Keratinocyte (primary cell): ENCODE measurements at regions not wholly inside any gene's neighbourhood (a gene's known extent, or its start where the extent isn't known, plus 50 kb on each side); places are given as distances from the start of the nearest gene placed in this dataset.

Experiments used
- DNase-seq: peaks from one replicate; pipeline ENCODE4 v3.0.0-alpha.2; 2011; ENCODE audit warnings: low read depth, missing footprints, low spot score
- FAIRE-seq: peaks from 2 replicates; lab custom pipeline; 2011; peaks lifted over from hg19 to GRCh38; lab: Jason Lieb, UNC
- H2AFZ ChIP-seq: 2 replicates; pipeline ENCODE4 v1.6.0; 2012; ENCODE audit warnings: low read length, control low read depth, inconsistent platforms; ENCODE audit not compliant: control insufficient read depth
- H3K27ac ChIP-seq: 2 replicates; pipeline ENCODE4 v1.5.1; 2011; ENCODE audit warnings: low read length; ENCODE audit not compliant: control insufficient read depth, insufficient read depth
- H3K27me3 ChIP-seq: 3 replicates; pipeline ENCODE4 v1.6.0; 2011; ENCODE audit warnings: low read length; ENCODE audit not compliant: control insufficient read depth, insufficient read depth; ENCODE audit errors: extremely low read depth
- H3K36me3 ChIP-seq, 2 experiments: 2 replicates in 1 of 2; 3 replicates in 1 of 2; pipeline ENCODE4 v1.5.1; 2011; ENCODE audit warnings: low read length in 2 of 2, mild to moderate bottlenecking in 1 of 2; ENCODE audit not compliant: control insufficient read depth in 2 of 2, insufficient read depth in 2 of 2; ENCODE audit errors: extremely low read depth in 1 of 2
- H3K4me1 ChIP-seq: 3 replicates; pipeline ENCODE4 v1.5.1; 2011; ENCODE audit warnings: low read length; ENCODE audit not compliant: control insufficient read depth, insufficient read depth; ENCODE audit errors: extremely low read depth
- H3K4me2 ChIP-seq: 3 replicates; pipeline ENCODE4 v1.6.0; 2011; ENCODE audit warnings: low read depth, low read length; ENCODE audit not compliant: control insufficient read depth, insufficient read depth; ENCODE audit errors: extremely low read depth
- H3K4me3 ChIP-seq, 3 experiments: fragments of 200-600 bp in 1 of 3; sonication (generic) in 1 of 3; 2 replicates in 2 of 3; 3 replicates in 1 of 3; pipeline ENCODE4 v1.5.1; 2011 to 2016; ENCODE audit warnings: low read length in 3 of 3, mild to moderate bottlenecking in 3 of 3, control low read depth in 2 of 3, inconsistent platforms in 1 of 3, low read depth in 1 of 3, mixed read lengths in 1 of 3, mixed run types in 1 of 3, moderate library complexity in 1 of 3; ENCODE audit not compliant: control insufficient read depth in 2 of 3, insufficient read depth in 2 of 3; ENCODE audit errors: extremely low read depth in 1 of 3
- H3K79me2 ChIP-seq: 2 replicates; pipeline ENCODE4 v1.6.0; 2012; ENCODE audit warnings: low read length; ENCODE audit not compliant: control insufficient read depth, insufficient read depth
- H3K9ac ChIP-seq: 3 replicates; pipeline ENCODE4 v1.6.0; 2011; ENCODE audit warnings: low read length; ENCODE audit not compliant: control insufficient read depth, insufficient read depth; ENCODE audit errors: extremely low read depth
- H3K9me1 ChIP-seq: 3 replicates; pipeline ENCODE4 v1.6.0; 2011; ENCODE audit warnings: low read length; ENCODE audit not compliant: control insufficient read depth, insufficient read depth; ENCODE audit errors: extremely low read depth
- H3K9me3 ChIP-seq: 2 replicates; pipeline ENCODE4 v1.5.1; 2012; ENCODE audit warnings: low read depth, low read length; ENCODE audit not compliant: control insufficient read depth
- H4K20me1 ChIP-seq: 3 replicates; pipeline ENCODE4 v1.6.0; 2011; ENCODE audit warnings: low read length; ENCODE audit not compliant: control insufficient read depth, insufficient read depth; ENCODE audit errors: extremely low read depth
- CTCF ChIP-seq, 3 experiments: IDR thresholded peaks in 1 of 3; conservative IDR thresholded peaks in 1 of 3; optimal IDR thresholded peaks in 1 of 3; 2 replicates in 2 of 3; 3 replicates in 1 of 3; pipeline versions ENCODE3 to v1.5.1; 2011; ENCODE audit warnings: low read length in 3 of 3, mild to moderate bottlenecking in 3 of 3, moderate library complexity in 2 of 3, control low read depth in 1 of 3, inconsistent platforms in 1 of 3; ENCODE audit not compliant: insufficient read depth in 2 of 3; ENCODE audit errors: extremely low read depth in 1 of 3
- EZH2 ChIP-seq: IDR thresholded peaks from one replicate; pipeline ENCODE4 v1.6.1; 2012; ENCODE audit warnings: inconsistent platforms, mild to moderate bottlenecking, low read length, moderate library complexity
- dilution Hi-C: fragments of 300-500 bp; cut with MboI; formaldehyde crosslinking; loops from one replicate; pipeline ENCODE4 v1.7.0; 2020; ENCODE audit warnings: low sequenced_read_pairs; ENCODE audit not compliant: extremely low pct_ligation_motif_present

- no peaks in the 10 kb centered on the region for H3K79me2 ChIP-seq
- H3K4me1 ChIP-seq: no peaks in the 10 kb centered on the region
- H3K9me3 ChIP-seq: no peaks in the 10 kb centered on the region
- H3K9me1 ChIP-seq: no peaks in the 10 kb centered on the region
- H3K9ac ChIP-seq: no peak overlapping the region
- no peak overlapping the region for H2AFZ ChIP-seq
- no peaks in the 10 kb centered on the region for H3K27me3 ChIP-seq
- no peak overlapping the region for H3K27ac ChIP-seq
- dilution Hi-C loops: no loop called here
- no peaks in the 10 kb centered on the region for H3K36me3 ChIP-seq
- DNase-seq (no peak), FAIRE-seq (no peak)
- H3K4me3 ChIP-seq: no peak overlapping the region
- no peak overlapping the region for H3K4me2 ChIP-seq
- TF ChIP-seq EZH2 (no peak), CTCF (optimal IDR thresholded peaks at IDR 0.05 in 1 of 3, IDR thresholded peaks at IDR 0.05 in 1 of 3, conservative IDR thresholded peaks at IDR 0.05 in 1 of 3; ENCODE audit: extremely low read depth in 1 of 3, insufficient read depth in 2 of 3, low read length in 3 of 3) (no peak)
- no peaks in the 10 kb centered on the region for H4K20me1 ChIP-seq
These were observed 108.1 kb upstream of the FOXN3 start for GRCh38 chr14:89524990-89525667.

GRCh38 chr14:89524412-89524811 lies 107.4 kb upstream of the FOXN3 start:
- FAIRE-seq: no peak
- Histone ChIP-seq H3K9me1 (no peaks in the 10 kb centered on the region), H4K20me1 (no peaks in the 10 kb centered on the region), H2AFZ (no peak overlapping the region), H3K4me3 (no peak overlapping the region), H3K27ac (no peak overlapping the region), H3K4me2 (no peak overlapping the region), H3K9ac (no peak overlapping the region), H3K4me1 (no peaks in the 10 kb centered on the region), H3K79me2 (no peaks in the 10 kb centered on the region), H3K36me3 (no peaks in the 10 kb centered on the region), H3K27me3 (no peaks in the 10 kb centered on the region), H3K9me3 (no peaks in the 10 kb centered on the region)
- dilution Hi-C loops: no loop called here
- TF ChIP-seq EZH2 (no peak), CTCF (optimal IDR thresholded peaks at IDR 0.05 in 1 of 3, IDR thresholded peaks at IDR 0.05 in 1 of 3, conservative IDR thresholded peaks at IDR 0.05 in 1 of 3; ENCODE audit: extremely low read depth in 1 of 3, insufficient read depth in 2 of 3, low read length in 3 of 3) (no peak)
- DNase-seq: no peak
